NCI-H2196 treated with DMSO at 0.1 percent for 48 hours (cell line): ENCODE measurements at regions not wholly inside any gene's neighbourhood (a gene's known extent, or its start where the extent isn't known, plus 50 kb on each side); places are given as distances from the start of the nearest gene placed in this dataset.

Source experiments
- DNase-seq: peaks from one replicate; lab custom pipeline; 2025; ENCODE audit not compliant: unreplicated experiment; lab: John Stamatoyannopoulos, UW

DNA sequence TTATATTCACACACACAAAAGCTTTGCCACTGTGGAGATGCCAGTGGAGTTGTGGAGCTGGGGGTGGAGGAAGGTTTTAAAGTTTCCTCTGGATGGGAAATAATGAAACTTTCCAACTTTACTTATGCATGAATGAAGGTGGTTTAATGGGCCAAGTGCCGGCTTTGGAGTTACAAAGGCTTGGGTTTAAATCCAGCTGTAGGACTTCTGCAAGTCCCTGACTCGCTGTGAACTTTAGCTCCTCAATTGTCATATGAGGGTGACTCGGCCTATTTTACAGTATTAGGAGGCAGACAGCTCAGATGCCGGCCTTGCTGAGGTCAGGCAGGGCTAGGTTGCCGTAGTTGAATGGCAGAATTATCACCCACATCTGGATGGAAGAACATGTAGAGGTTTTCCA lies 415.8 kb upstream of the TRIB2 start:
- DNase-seq = no peak

DNA sequence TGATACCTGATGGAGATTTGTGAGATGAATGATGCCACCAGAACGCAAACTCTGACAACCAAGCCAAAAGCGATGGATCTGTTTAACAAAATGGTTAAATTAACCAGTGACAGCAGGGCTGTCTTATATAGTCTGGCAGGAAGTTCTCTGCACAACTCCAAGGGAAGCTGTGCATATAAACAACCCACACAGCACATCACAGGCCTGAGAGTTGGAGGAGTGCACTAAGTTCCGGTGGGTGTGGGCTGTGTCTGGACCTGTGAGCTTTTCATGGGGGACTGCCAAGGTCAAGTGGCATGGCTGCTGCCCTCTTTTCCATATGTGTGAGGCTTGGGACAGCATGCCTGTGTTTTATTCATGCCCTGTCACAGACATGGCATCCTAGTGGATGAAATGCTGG lies 414.6 kb upstream of the TRIB2 start:
- no peak for DNase-seq

DNA sequence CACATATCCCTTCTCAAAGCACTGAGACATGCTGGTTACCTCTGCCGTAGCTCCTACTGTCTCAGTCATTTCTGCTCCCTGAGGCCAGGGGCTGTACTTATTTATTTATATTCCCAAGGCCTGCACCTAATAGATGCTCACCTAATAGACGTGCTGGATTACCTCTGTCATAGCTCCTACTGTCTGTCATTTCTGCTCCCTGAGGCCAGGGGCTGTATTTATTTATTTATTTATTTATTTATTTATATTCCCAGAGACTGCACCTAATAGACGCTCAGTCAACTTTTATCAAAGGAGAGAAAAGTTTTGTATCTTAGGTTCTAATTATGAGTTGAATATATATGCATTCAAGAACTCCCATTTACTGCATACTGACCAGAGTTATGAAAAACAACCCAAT lies 414.0 kb upstream of the TRIB2 start:
- no peak for DNase-seq

DNA sequence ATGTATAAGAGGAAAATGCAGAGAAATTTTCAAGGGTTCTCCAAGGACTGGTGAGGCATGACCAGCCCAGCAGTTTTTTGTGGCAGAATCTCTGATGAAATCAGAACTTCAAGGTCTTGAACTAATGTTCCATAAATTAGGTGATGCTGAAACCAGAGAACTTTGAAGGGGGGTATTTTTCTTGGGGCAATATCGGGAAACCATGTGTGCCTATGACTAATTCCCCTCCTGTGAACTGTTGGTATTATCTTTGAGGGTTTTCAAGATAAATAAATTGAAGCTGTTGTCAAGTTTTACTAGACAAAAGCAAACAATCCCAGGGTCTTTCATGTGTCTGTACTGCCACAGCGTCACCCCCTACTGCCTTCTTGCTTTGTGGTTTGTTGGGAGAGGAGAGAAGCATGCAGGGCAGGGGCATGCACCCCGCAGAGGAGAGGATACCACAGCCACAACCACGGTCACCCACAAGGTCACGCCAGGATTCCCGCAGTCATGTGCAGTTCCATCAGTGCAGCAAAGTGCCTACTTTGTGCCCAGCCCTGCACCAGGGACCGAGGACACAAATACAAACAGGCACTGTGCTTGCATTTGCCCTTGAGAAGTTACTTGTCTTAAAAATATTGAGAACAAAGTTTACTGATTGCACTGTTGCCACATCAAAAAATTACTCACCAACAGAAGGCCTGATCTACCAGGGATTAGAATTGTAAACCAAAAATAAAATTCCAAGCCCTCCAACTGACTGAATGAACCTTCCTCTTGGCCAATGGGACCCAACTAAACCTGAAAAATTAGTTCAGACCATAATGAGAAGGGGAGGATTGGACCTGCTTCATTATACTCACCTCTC lies 413.3 kb upstream of the TRIB2 start:
- no peak for DNase-seq

DNA sequence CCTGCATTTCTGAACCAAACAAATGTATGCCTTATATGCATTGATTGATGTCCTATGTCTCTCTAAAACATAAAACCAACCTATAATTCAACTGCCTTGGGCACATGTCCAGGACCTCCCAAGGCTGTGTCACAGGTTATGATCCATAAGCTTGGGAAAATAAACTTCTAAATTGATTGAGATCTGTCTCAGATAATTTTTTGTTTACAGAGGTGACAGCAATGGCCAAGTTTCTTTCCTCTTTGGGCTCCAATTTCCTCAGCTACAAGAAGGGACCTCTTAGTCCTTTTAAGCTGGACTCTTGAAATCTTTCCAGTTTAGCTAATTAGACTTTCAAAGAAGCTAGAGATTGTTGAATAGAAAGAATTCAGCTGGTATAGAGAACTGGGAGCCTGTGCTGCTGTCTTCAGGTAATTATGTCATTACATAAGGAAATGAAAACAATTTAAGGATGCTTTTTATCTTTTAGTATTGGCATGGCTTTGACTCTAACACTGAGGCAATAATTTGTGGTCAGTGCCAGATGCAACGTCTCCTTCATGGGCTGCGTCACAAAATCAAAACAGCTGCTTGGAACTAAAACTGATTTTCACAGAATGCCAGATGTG lies 412.1 kb upstream of the TRIB2 start:
- no peak for DNase-seq

DNA sequence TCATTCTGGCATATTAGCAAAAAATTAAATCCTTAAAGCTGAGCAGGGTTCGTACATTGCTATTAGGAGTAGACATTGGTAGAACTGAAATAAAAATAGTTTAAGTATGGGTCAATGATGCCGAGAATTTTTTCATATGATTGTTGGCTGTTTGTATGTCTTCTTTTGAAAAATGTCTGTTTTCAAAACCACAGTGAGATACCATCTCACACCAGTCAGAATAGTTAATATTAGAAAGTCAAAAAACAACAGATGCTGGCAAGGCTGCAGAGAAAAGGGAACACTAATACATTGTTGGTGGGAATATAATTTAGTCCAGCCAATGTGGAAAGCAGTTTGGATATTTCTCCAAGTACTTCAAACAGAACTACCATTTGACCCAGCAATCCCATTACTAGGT lies 410.8 kb upstream of the TRIB2 start:
- DNase-seq = no peak

DNA sequence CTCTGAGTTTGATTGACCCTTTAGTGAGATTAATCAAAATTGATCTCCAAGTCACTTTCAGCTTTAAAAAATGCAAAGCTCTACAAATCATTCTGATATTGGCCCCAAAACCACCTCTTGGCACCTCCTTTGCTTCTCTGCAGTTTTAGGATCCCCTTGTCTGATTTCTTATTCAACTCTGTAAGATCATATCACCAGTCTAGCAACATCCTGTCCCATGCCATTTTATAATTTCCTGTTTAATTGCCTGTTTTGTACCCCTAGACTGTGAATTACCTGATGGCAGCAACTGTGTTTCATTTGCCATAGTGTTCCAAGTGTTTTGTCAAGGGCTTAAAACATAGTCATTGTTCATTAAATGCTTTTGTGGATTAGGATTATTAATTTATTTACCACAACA lies 406.3 kb upstream of the TRIB2 start:
- DNase-seq = no peak

DNA sequence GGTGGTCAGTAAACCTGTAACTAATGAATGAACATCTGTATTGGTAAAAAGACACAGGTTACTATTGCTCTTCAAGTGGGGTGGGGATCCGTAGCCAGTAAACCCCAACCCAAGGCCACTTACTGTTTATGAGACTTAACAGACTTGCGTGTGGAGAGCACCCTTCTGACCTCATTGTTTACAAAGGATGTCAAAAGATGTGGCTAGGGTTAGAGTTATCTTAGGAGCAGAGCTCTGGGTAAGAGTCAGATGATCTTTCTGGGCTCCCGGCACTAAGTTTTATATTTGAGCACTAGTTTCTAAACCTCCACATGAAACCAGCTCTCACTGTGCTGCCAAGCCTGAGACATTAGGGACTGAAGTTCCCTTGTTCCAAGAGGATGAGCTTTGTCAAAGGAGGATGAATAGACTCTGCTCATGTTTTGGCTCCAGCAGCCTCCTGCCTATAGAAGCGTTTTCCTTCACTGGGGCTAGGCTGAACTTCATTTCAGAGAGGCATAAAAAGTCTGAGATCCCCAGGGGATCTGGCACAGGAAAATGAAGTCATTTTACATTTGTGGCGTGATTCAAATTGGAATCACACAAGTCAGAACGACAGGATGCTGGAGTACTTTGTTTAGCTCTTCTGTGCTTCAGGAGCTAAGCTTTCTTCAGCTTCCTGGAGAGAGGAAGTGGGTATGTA lies 403.1 kb upstream of the TRIB2 start:
- DNase-seq = no peak

DNA sequence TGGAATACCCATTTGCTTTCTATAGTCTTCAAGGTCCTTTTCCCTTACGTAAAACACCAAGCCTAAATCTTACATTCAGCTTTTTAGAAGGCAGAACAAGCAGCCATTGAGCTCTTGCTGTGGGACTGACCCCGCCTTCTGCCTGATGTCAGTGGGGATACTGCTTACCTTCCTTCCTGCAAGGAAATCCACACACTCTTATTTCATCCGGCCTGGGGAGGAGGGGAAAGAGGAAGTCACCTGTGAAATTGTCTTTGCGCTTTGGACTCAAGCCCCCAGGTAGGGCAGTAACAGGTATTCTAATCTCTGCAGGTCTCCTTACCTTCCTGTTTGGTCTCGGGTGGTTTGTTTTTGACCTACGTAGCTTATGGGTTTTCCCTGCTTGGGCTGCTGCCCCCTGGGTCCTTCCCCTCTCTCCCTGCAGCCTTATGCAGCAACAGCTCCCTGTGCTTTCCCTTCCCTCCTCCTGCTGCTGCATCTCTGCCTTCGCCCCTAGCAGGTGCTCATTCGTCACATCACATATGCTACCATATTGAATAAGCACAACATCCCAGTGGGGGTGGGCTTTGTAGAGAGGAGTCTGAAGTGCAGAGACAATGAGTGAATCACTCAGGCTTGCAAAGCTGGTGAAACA lies 402.5 kb upstream of the TRIB2 start:
- no peak for DNase-seq

DNA sequence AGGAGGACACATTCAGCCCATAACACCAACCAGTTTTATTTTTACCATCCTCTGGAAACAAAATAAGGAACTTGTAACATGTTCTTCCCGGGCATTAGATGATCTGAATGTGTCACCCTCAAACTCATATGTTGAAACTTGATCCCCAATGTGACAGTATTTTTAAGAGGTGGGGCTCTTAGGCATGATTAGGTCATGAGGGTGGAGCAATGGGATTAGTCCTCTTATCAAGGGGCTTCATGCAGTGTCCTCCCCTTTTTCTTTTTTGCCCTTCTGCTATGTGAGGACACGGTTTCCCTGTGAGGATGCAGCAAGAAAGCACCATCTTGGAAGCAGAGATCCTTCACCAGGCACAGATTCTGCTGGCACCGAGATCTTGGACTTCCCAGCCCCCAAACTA lies 401.5 kb upstream of the TRIB2 start:
- DNase-seq = no peak

DNA sequence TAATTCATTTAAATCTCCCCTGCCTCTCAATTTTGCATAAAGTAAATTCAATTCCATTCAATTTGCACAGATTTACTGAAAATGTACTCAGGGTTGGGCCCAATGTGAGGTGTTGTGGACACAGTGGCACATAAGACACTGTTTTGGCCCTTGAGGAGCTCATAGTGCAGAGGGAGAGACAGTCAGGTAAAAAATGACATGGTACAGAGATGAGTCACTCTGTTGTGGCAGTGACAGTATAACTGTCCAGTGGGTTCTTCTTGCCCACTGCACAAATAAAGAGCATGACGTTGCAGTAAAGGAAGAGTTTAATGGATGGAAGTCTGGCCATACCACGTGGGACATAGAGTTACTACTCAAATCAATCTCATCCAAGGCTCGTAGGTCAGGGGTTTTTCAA lies 400.3 kb upstream of the TRIB2 start:
- DNase-seq = no peak

DNA sequence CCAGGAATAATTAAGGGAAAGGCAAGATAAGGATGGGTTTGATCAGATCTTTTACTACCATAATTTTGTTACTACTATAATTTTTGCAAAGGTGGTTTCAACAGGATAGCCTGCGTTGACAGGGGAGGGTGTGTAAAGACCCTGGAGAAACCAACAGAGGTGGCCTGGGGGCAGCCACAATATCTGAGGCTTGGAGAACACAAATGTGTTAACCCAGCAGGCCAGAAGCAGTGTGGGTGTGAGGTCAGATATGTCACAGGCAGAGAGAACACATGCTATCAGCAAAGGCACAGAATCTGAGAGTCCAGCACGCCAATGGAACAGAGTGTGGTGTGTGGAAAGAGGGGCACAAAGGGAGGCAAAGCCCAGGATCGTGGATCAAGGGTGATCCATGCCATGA lies 399.4 kb upstream of the TRIB2 start:
- no peak for DNase-seq

DNA sequence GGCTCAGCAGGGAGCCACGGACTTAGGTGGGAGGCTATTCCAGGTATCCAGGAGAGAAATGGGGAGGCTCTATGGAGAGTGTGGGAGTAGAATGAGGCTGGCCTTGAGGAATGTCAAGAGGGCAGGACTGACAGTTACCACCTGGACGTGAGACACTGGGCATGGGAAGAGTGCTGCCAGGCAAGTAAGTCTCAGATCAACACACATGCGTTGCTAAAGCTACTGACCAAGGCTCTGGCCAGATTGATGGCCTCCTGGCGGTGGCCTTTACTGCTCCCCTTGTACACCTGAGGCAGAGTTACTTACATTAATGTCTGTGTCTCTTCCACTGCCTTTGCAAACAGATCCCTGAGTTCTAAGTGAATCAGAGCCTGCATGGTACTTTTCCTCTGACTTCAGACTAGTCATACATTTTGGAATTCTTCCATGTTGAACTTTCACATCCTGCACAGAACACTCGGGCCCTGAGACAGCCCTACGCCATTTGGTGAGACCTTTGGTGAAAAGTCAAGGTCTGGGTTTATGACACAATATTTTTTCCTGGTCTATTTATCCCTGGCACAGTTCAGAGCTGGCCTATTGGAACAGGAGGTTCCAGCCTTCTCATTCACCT lies 398.8 kb upstream of the TRIB2 start:
- DNase-seq = no peak

DNA sequence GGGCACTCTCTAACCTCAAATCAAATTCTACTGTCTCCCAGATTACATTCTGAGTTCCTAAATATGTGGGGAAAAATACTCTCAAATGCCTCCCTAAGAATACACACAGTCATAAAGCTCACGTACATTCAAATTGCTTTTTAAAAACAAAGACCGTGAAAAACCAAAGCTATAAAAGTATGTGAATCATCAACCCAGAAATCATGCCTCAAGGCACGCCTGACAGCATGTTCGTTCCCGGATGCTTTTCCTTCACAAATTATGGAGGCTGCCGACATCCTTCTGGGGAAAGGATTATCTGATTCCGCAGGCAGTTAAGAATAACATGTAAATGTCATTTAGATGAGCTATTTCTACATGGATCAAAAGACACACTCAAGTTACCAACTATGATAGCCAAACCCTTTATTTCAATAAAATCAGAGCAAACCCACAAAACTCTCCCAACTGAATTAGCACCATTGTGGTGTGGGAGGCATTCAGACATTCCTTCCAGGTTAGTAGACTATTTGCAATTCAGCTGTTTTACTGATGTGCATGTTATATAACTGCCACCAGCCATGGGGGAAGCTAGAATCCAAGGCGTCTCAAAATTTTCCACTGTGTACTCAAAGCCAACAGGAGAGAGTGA lies 398.2 kb upstream of the TRIB2 start:
- DNase-seq = no peak

DNA sequence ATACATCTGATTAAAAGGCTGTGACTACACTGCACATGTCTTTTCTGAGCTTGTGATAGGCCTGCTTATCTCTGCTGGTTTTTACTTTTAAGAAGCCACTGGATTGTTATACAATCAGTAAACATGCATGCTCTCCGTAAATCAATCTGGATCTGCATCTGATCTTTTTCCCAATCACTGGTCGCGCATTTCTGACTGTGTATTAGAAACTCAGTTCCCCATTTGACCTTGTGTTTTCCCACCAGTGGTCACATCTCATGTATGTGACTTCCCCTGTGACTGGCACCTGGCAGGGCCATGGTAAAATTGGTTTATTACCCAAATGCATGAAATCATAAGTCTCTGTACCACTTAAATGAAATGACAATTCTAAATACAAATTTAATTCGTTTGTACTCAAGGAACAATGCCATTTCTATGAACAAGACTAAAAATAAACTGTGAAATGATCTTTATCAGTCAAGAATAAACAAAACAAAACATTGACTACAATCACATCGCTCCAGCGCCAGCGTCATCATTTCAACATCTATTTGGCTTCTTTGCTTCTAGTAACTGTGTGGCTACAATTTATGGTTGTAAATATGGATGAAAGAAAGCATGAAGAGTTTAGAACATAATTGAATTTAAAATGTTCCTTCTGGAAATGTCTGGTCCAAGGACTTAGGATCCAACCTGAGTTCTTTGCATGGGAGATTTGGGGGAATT lies 396.6 kb upstream of the TRIB2 start:
- no peak for DNase-seq

DNA sequence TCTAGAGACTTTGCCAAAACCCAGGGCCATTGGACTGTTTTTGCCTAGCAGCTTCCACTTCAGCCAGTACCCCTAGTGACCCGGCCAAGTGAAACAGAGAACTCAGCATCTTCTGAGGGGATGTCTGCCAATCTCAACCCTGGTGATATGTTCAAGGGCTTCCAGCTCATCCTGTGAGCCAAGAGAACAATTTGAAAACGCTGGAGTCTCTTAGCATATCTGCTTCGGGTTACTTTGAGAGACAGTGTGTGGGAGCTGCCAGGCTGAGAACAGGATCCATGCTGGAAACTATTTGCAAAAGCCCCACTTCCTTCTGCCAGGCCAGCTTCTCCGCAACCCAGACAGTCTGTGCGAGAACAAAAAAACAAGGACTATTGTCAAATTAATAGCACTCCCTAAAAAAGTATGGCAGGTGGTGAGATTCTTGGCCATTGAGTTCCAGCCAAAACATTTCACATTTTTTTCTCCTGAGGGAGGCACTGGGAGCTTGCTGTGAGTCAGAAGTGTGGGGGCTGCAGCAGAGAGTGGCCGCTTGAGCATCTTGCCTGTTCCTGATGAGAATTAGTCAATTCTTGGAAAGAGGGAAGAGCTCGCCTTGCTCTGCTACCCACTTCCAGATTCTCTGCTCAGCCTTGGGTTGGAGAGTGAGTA lies 395.6 kb upstream of the TRIB2 start:
- DNase-seq = no peak

DNA sequence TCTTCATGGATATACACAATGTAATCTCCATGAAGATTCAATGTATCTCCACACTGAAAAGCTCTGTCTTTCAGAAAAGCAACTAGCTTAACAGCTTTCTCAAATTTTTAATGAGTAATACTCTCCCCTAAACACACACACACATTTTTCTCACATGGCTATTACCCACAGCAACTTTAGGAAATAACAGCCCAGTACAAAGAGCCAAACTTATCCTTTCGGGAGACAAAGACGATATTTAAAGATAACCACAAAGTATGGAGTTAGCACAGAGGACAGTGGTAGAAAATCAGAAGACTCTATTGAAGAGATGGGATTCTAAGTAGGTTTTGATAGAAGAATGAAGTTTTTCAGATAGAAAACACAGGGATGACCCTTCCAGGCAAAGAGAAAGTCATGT lies 394.9 kb upstream of the TRIB2 start:
- no peak for DNase-seq

DNA sequence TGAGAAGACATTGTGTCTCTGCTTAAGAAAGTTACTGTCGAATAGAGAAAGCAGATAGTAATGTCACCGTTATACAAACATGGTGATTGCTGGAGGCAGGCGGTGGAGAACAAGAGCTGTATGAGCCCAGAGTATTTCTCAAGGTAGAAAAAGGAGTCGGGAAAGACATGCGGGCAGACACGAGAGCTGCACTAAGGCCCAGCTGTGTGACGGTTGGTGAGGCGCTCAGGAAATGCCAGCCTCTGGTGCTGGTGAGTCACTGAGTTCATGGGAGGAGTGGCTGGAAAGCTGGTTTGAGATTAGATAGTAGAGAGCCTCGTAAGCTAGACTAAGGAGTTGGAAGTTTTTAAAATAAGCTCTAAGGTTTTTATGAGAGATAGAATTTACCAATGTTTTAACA lies 390.9 kb upstream of the TRIB2 start:
- no peak for DNase-seq

DNA sequence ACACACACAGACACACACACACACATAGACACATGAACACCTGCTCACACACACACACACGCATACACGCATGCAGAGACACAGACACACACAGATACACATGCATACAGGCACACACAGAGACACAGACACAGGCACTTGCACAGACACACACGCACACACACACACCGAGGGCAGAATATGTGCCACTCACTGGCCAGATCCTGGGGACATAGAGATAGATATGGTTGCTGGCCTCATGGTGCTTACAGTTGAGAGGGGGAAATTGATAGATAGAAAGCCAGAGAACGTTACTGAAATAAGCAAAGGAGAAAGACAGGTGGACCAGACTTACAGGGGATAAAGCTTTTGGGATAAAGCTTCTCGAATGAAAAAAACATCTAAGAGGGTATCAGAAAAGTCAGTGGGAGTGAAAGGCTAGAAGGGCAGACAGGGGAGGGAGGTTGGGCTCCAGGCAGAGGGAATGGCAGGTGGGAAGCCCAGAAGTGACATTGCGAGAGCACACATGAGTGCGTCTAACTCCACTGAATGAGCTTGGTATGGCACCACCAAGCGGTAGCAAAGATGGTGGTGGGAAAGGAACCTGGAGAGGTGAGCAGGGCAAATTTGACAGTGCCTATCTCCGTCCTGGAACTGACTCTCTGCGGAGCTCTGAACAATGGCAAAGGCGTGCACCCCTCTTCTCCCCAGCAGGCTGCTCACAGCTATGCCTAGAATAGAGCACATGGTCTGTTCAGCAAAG lies 390.1 kb upstream of the TRIB2 start:
- no peak for DNase-seq
